HCT116 (cell line): ENCODE measurements at regions not wholly inside any gene's neighbourhood (a gene's known extent, or its start where the extent isn't known, plus 50 kb on each side); places are given as distances from the start of the nearest gene placed in this dataset.

Source experiments
- ATAC-seq: fragments of 200-7000 bp; cut with Tn5 transposase; 2 replicates; pipeline ENCODE4 v1.9.1; 2020; ENCODE audit warnings: mild to moderate bottlenecking, moderate library complexity
- BruUV-seq: library from RNA; stranded (reverse); fragments of 400-500 nt; replicated peaks from 2 replicates; lab custom pipeline; 2021; lab: Mats Ljungman, UMichigan
- CTCF ChIA-PET: fragments of 300-600 bp; sonication (Branson Sonifier 250); formaldehyde crosslinking; loops from one replicate; lab custom pipeline; 2021; ENCODE audit warnings: antibody characterized with exemption; lab: Charles Lee
- POLR2A ChIA-PET: fragments of 300-600, 350-600 bp; sonication (Branson Sonifier 250); formaldehyde crosslinking; loops from one replicate; lab custom pipeline; 2021; ENCODE audit warnings: antibody characterized with exemption; lab: Charles Lee
- RAD21 ChIA-PET, 2 experiments: fragments of 300-600 bp; sonication (Branson Sonifier 250); formaldehyde crosslinking; loops; one replicate each; lab custom pipeline; 2023; ENCODE audit warnings: low total read pairs in 2 of 2; ENCODE audit not compliant: uncharacterized antibody in 2 of 2, unreplicated experiment in 2 of 2, low non-redundant PET in 1 of 2; lab: Charles Lee
- DNase-seq: peaks from one replicate; pipeline ENCODE4 v3.0.0-alpha.2; 2010; ENCODE audit warnings: low read depth, low spot score
- H2AFZ ChIP-seq: fragments of 200-600 bp; shearing (Covaris generic), sonication (generic); 2 replicates; pipeline ENCODE4 v1.6.1; 2017; ENCODE audit warnings: low read depth, mixed run types, mixed read lengths, antibody characterized with exemption, low read length; ENCODE audit not compliant: poor library complexity, severe bottlenecking
- H3K27ac ChIP-seq: 2 replicates; pipeline ENCODE4 v1.5.1; 2012; ENCODE audit warnings: low read depth, low read length
- H3K27me3 ChIP-seq: fragments of 200-600 bp; sonication (generic); 2 replicates; pipeline ENCODE4 v1.6.1; 2016; ENCODE audit warnings: mixed run types, low read length, mixed read lengths; ENCODE audit not compliant: insufficient read depth
- H3K36me3 ChIP-seq, 2 experiments: fragments of 200-500 bp in 1 of 2; fragments of 200-600 bp in 1 of 2; sonication (Bioruptor generic) in 1 of 2; sonication (generic) in 1 of 2; 2 replicates each; pipeline versions ENCODE4 v1.5.1 to v1.6.1; 2014 to 2016; ENCODE audit warnings: low read length in 2 of 2, inconsistent platforms in 1 of 2, mixed read lengths in 1 of 2, mixed run types in 1 of 2; ENCODE audit not compliant: insufficient read depth in 2 of 2, control insufficient read depth in 1 of 2
- H3K4me1 ChIP-seq, 2 experiments: fragments of 200-600 bp in 1 of 2; sonication (generic) in 1 of 2; 2 replicates each; pipeline versions ENCODE4 v1.5.1 to v1.6.1; 2012 to 2017; ENCODE audit warnings: low read length in 2 of 2, inconsistent platforms in 1 of 2, mild to moderate bottlenecking in 1 of 2, mixed read lengths in 1 of 2, mixed run types in 1 of 2, moderate library complexity in 1 of 2; ENCODE audit not compliant: insufficient read depth in 2 of 2, control insufficient read depth in 1 of 2
- H3K4me2 ChIP-seq: fragments of 200-600 bp; sonication (generic); 2 replicates; pipeline ENCODE4 v1.6.1; 2017; ENCODE audit warnings: mixed run types, low read length, mixed read lengths
- H3K4me3 ChIP-seq, 2 experiments: fragments of 200-600 bp in 1 of 2; sonication (generic) in 1 of 2; replicated peaks in 1 of 2; 2 replicates each; pipeline ENCODE4 v1.5.1; 2011 to 2016; ENCODE audit warnings: low read length in 2 of 2, control low read depth in 1 of 2, low read depth in 1 of 2, mild to moderate bottlenecking in 1 of 2, mixed read lengths in 1 of 2, mixed run types in 1 of 2
- H3K79me2 ChIP-seq: fragments of 200-600 bp; sonication (generic); 2 replicates; pipeline ENCODE4 v1.6.1; 2017; ENCODE audit warnings: mild to moderate bottlenecking, mixed run types, low read length, moderate library complexity, mixed read lengths; ENCODE audit not compliant: insufficient read depth
- H3K9ac ChIP-seq: fragments of 200-600 bp; sonication (generic); 2 replicates; pipeline ENCODE4 v1.6.1; 2016; ENCODE audit warnings: low read length, mixed read lengths
- H3K9me2 ChIP-seq: fragments of 200-600 bp; sonication (generic), shearing (Covaris generic); 2 replicates; pipeline ENCODE4 v1.6.1; 2017; ENCODE audit warnings: mixed run types, mild to moderate bottlenecking, moderate library complexity; ENCODE audit not compliant: insufficient read depth
- H3K9me3 ChIP-seq, 2 experiments: fragments of 200-500 bp in 1 of 2; fragments of 200-600 bp in 1 of 2; sonication (Bioruptor generic) in 1 of 2; sonication (generic) in 1 of 2; 2 replicates each; pipeline ENCODE4 v1.6.1; 2014 to 2017; ENCODE audit warnings: low read length in 2 of 2, mixed read lengths in 2 of 2, inconsistent platforms in 1 of 2, low read depth in 1 of 2, mild to moderate bottlenecking in 1 of 2, mixed run types in 1 of 2, moderate library complexity in 1 of 2; ENCODE audit not compliant: control insufficient read depth in 1 of 2, insufficient read depth in 1 of 2
- H4K20me1 ChIP-seq: fragments of 200-600 bp; sonication (generic), shearing (Covaris generic); 2 replicates; pipeline ENCODE4 v1.6.1; 2017; ENCODE audit warnings: mixed run types, mild to moderate bottlenecking, moderate library complexity; ENCODE audit not compliant: insufficient read depth
- EZH2phosphoT487 ChIP-seq: fragments of 200-600 bp; IDR thresholded peaks from 2 replicates; pipeline ENCODE4 v1.6.1; 2018; ENCODE audit warnings: antibody characterized with exemption, borderline replicate concordance
- FOSL1 ChIP-seq: IDR thresholded peaks from 2 replicates; pipeline ENCODE4 v1.6.1; 2012; ENCODE audit warnings: low read depth
- POLR2AphosphoS5 ChIP-seq: IDR thresholded peaks from 2 replicates; pipeline ENCODE4 v1.6.1; 2011; ENCODE audit warnings: mild to moderate bottlenecking, low read depth, low read length, moderate library complexity
- SIN3A ChIP-seq: IDR thresholded peaks from 2 replicates; pipeline ENCODE4 v1.6.1; 2012; ENCODE audit warnings: low read depth
- TCF7L2 ChIP-seq: IDR thresholded peaks from 2 replicates; pipeline ENCODE4 v1.7.0; 2011; ENCODE audit warnings: borderline replicate concordance, inconsistent platforms; ENCODE audit not compliant: insufficient read depth, insufficient read length; ENCODE audit errors: extremely low read depth
- intact Hi-C: fragments of 100-400 bp; cut with micrococcal nuclease; formaldehyde crosslinking; loops from 2 replicates; pipeline ENCODE4 v1.10.0; 2022
- TF ChIP-seq, protein P1 (sequence below), 3 experiments: fragments of 200-600 bp in 1 of 3; sonication (generic) in 1 of 3; IDR thresholded peaks in 2 of 3; conservative IDR thresholded peaks in 1 of 3; 2 replicates each; pipeline ENCODE4 v1.5.1; 2012 to 2017; ENCODE audit warnings: low read depth in 2 of 3, low read length in 2 of 3, antibody characterized with exemption in 1 of 3, borderline replicate concordance in 1 of 3, control low read depth in 1 of 3, mild to moderate bottlenecking in 1 of 3, mixed read lengths in 1 of 3, mixed run types in 1 of 3, moderate library complexity in 1 of 3; ENCODE audit not compliant: insufficient read depth in 1 of 3

DNA sequence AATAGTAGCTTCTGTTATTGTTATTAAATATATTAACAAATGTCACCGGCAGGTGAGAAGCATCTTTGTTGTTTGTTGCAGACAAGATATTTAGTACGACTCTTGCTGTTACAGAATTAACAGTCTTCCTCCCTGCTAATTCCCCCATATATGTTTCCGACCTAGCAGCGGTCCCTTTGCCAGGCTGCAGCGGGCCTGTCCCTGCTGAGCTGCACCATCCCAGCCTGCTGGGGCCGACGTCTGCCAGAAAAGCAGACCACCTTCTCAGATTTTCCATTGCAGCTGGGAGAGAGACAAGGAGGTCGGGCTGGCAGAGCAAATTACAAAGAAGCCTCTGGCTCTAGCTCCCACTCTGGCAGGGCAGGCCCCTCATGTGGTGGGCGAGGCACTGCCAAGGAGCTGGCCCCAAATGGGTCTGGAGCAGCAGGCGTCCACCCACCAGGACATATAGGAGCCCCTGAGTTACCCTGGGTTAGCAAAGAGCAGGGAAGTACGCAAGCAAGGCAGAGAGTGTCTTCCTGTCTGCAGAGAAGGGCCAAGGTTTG, 142.7 kb downstream of the FOXD2 start:
- POLR2A ChIA-PET: interaction anchor here (1.6 kb wide), 1 partner anchor 11 kb away, joined by 7 read pairs; no protein-coding TSS in a partner anchor
- no peaks in the 10 kb centered on the region for H3K79me2 ChIP-seq
- no peak overlapping the region for H3K27ac ChIP-seq
- no peak for TF ChIP-seq POLR2AphosphoS5
- no peak for TF ChIP-seq SIN3A
- TF ChIP-seq, protein P1, sequence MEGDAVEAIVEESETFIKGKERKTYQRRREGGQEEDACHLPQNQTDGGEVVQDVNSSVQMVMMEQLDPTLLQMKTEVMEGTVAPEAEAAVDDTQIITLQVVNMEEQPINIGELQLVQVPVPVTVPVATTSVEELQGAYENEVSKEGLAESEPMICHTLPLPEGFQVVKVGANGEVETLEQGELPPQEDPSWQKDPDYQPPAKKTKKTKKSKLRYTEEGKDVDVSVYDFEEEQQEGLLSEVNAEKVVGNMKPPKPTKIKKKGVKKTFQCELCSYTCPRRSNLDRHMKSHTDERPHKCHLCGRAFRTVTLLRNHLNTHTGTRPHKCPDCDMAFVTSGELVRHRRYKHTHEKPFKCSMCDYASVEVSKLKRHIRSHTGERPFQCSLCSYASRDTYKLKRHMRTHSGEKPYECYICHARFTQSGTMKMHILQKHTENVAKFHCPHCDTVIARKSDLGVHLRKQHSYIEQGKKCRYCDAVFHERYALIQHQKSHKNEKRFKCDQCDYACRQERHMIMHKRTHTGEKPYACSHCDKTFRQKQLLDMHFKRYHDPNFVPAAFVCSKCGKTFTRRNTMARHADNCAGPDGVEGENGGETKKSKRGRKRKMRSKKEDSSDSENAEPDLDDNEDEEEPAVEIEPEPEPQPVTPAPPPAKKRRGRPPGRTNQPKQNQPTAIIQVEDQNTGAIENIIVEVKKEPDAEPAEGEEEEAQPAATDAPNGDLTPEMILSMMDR (IDR thresholded peaks at IDR 0.05 in 2 of 3, conservative IDR thresholded peaks at IDR 0.05 in 1 of 3; ENCODE audit: borderline replicate concordance in 1 of 3, insufficient read depth in 1 of 3, low read depth in 2 of 3, low read length in 2 of 3): no peak
- TF ChIP-seq TCF7L2: no peak
- no peak for TF ChIP-seq FOSL1
- no peak for TF ChIP-seq EZH2phosphoT487
- no peak for ATAC-seq
- intact Hi-C loops: no loop called here
- RAD21 ChIA-PET: no interaction called here
- H3K4me3 ChIP-seq: no peak overlapping the region
- no peaks in the 10 kb centered on the region for H3K36me3 ChIP-seq
- H4K20me1 ChIP-seq: no peaks in the 10 kb centered on the region
- H3K4me2 ChIP-seq: no peak overlapping the region
- H3K9ac ChIP-seq: no peak overlapping the region
- peaks cover 5% of the 10 kb centered on the region; the same call in 1 of the 2 replicates for H3K27me3 ChIP-seq
- no peaks in the 10 kb centered on the region for H3K9me3 ChIP-seq
- no peak overlapping the region for H2AFZ ChIP-seq
- CTCF ChIA-PET: interaction anchor here (3.5 kb wide), 1 partner anchor 11 kb away, joined by 19 read pairs; no protein-coding TSS in a partner anchor
- H3K9me2 ChIP-seq: no peaks in the 10 kb centered on the region
- DNase-seq: no peak
- BruUV-seq: no TSS peak
- H3K4me1 ChIP-seq: peaks cover 0 to 22% of the 10 kb centered on the region in 2 experiments; a peak in 2 of 4 replicates
